SK-MEL-5 (cell line): ENCODE measurements at regions not wholly inside any gene's neighbourhood (a gene's known extent, or its start where the extent isn't known, plus 50 kb on each side); places are given as distances from the start of the nearest gene placed in this dataset.
"Not testable (repeated sequence)": the region's sequence is repeated elsewhere in the genome, so short reads cannot be mapped to it uniquely, and the experiment has no call there.

Experiments used
- DNase-seq: peaks from one replicate; pipeline ENCODE4 v3.0.0-alpha.2; 2016; ENCODE audit warnings: low read depth, low spot score
- in situ Hi-C: cut with HindIII; loops from 2 replicates; pipeline ENCODE4 v1.10.0; 2016; ENCODE audit warnings: low sequenced_read_pairs, high pct_unique_total_duplicates, low pct_unique_long_range_greater_than_20kb

- in situ Hi-C loops = loop anchor here (25.0 kb wide), 1 partner anchor 524 kb away; no protein-coding TSS in a partner anchor
- no peak for DNase-seq
Measured at GRCh38 chr2:187988348-187988747, 303.3 kb upstream of the GULP1 start.

GRCh38 chr2:187989925-187990623, 301.6 kb upstream of the GULP1 start:
- no peak for DNase-seq
- in situ Hi-C loops = loop anchor here (25.0 kb wide), 1 partner anchor 522 kb away; no protein-coding TSS in a partner anchor

- DNase-seq = no peak
- in situ Hi-C loops = loop anchor here (25.0 kb wide), 1 partner anchor 521 kb away; no protein-coding TSS in a partner anchor
Measured at GRCh38 chr2:187991389-187991788, 300.3 kb upstream of the GULP1 start.

DNA sequence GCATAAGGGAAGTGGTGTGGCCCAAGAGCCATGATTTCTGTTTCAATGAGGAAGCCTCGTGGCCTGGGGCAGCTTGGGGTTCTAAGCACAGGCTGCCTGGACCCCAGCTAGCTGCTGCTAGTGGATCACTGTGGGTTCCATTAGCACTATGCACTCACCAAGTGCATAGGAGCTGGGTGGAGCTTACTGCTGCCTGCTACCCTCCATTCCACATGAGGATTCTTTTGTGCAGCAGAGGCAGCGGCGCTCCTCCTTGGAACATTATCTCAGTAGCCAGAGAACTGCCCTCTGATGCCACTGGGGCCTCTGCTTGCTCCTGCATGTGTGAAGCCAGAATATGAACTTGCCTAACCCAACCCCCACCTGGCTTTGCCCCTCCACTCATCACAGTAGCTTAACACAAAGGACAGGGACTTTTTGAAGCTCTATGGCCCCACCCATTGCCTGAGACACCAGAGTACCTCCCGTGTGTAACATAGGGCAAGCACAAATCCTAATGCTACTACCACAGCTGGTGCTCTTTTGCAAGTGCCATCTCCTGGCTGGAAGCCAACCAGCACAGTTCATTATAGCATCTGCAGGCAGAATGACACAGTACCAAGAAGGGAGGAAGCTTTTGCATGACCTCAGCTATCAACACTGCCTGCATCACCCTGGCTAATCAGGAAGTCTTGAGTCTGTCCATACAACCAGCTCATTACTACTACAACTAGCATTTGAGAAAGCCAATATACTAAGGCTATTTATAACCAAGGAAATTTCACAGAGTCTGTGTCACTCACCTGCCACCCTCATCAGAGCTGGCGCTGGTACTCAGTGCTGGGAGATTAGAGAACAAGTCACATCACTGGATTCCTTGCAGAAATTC, 297.0 kb upstream of the GULP1 start:
- in situ Hi-C loops = loop anchor here (25.0 kb wide), 1 partner anchor 518 kb away; no protein-coding TSS in a partner anchor

GRCh38 chr2:187995556-187995955, 296.1 kb upstream of the GULP1 start:
- no peak for DNase-seq
- in situ Hi-C loops = loop anchor here (25.0 kb wide), 1 partner anchor 517 kb away; no protein-coding TSS in a partner anchor

More for the DNA sequence above, 297.0 kb upstream of the GULP1 start:
- no peak for DNase-seq

DNA sequence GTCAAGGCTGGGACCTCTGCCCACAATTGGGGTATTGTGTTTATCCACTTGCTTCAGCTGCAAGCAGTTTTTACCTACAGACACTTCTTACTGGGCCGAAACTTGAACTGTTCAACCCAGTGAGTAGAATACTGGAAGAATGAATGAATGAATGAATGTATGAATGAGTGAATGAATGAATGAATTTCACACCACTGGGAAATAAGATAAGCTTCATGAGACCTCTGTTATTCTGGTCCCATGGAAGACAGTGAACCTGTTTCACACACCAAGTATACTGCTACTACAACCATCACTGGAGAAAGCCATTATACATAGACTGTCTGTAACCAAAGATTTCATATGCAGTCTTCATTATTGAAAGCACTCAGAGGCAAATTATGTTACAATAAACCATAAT, 295.0 kb upstream of the GULP1 start:
- in situ Hi-C loops = loop anchor here (25.0 kb wide), 1 partner anchor 516 kb away; no protein-coding TSS in a partner anchor
- DNase-seq = no peak

GRCh38 chr2:188000189-188000588, 291.5 kb upstream of the GULP1 start:
- DNase-seq = no peak
- in situ Hi-C loops = no loop called here

GRCh38 chr2:188003800-188004199, 287.9 kb upstream of the GULP1 start:
- in situ Hi-C loops = no loop called here
- DNase-seq = no peak

GRCh38 chr2:188013767-188014166, 277.9 kb upstream of the GULP1 start:
- no peak for DNase-seq
- in situ Hi-C loops = no loop called here

DNA sequence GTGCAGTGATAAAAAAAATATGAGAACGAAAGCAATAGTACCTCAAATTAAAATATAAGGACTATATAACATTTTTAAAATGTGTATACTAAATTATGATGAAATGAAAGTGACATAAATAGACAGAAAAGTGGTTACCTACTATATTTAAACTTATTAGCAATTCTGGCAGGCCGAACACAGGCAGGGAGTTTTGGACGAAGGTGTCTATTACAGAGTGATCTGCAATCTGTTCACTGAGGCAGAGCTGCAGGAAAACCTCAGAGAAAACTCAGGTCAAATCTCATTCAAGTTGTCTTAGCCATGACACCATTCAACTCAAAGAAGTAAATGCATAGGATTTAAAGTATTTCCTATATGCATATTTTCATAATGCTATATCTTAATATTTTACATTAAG, 274.8 kb upstream of the GULP1 start:
- DNase-seq = no peak
- in situ Hi-C loops = no loop called here

GRCh38 chr2:188022389-188022788, 269.3 kb upstream of the GULP1 start:
- in situ Hi-C loops = no loop called here
- no peak for DNase-seq

- in situ Hi-C loops = no loop called here
- DNase-seq = no peak
Measured at GRCh38 chr2:188023035-188023434, 268.6 kb upstream of the GULP1 start.

GRCh38 chr2:188024811-188025210, 266.9 kb upstream of the GULP1 start:
- in situ Hi-C loops = no loop called here
- DNase-seq = no peak

- DNase-seq = no peak
- in situ Hi-C loops = no loop called here
Measured at GRCh38 chr2:188028739-188029138, 262.9 kb upstream of the GULP1 start.

GRCh38 chr2:188032306-188032705, 259.4 kb upstream of the GULP1 start:
- no peak for DNase-seq
- in situ Hi-C loops = no loop called here

- in situ Hi-C loops = no loop called here
- DNase-seq = no peak
Measured at GRCh38 chr2:188032786-188033185, 258.9 kb upstream of the GULP1 start.

- DNase-seq, in situ Hi-C loops: not testable (repeated sequence)
Measured at GRCh38 chr2:188033240-188033639, 258.4 kb upstream of the GULP1 start.

DNA sequence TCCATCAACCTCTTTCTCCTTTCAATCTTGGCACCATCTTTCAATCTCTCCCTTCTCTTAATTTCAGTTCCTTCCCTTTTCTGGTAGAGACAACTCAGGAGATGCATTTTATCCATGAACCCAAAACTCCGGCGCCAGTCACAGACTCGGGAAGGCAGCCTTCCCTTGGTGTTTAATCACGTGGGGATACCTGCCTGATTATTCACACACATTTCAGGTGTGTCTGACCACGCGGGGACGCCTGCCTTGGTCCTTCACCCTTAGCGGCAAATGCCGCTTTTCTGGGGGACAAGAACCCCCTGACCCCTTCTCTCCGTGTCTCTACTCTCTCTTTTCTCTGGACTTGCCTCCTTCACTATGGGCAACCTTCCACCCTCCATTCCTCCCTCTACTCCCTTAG, 257.6 kb upstream of the GULP1 start:
- DNase-seq, in situ Hi-C loops: not testable (repeated sequence)
